ENCODE measurements at regions not wholly inside any gene's neighbourhood (a gene's known extent, or its start where the extent isn't known, plus 50 kb on each side); places are given as distances from the start of the nearest gene placed in this dataset.
A peak's percentile ranks its signal among the peaks of the same experiment; 100 is the strongest.
"Not testable (repeated sequence)": the region's sequence is repeated elsewhere in the genome, so short reads cannot be mapped to it uniquely, and the experiment has no call there.

- no peak for TF ChIP-seq CTCF (IDR thresholded peaks at IDR 0.05)
- Mint-ChIP-seq H3K9me3 (no peaks in the 10 kb centered on the region), H3K4me1 (peaks cover 27% of the 10 kb centered on the region), H3K27ac (peak overlapping the region; percentile 24), H3K36me3 (ENCODE audit: low read depth) (no peaks in the 10 kb centered on the region), H3K27me3 (ENCODE audit: low read depth, poor library complexity) (peaks cover 3% of the 10 kb centered on the region), H3K4me3 (no peak overlapping the region)
- no peak for DNase-seq
These were observed 131.2 kb downstream of the HS3ST3B1 start for GRCh38 chr17:14432079-14432478.

GRCh38 chr17:14429084-14429483, 128.2 kb downstream of the HS3ST3B1 start:
- peak overlapping the region; percentile 5 for H3K4me3 Mint-ChIP-seq
- H3K36me3 Mint-ChIP-seq (ENCODE audit: low read depth), result no peaks in the 10 kb centered on the region
- H3K4me1 Mint-ChIP-seq, result peaks cover 18% of the 10 kb centered on the region
- no peaks in the 10 kb centered on the region for H3K9me3 Mint-ChIP-seq
- no peak for DNase-seq
- H3K27ac Mint-ChIP-seq, result no peak overlapping the region
- H3K27me3 Mint-ChIP-seq (ENCODE audit: low read depth, poor library complexity), result peaks cover 6% of the 10 kb centered on the region
- no peak for TF ChIP-seq CTCF (IDR thresholded peaks at IDR 0.05)

- Mint-ChIP-seq H3K27ac (peak overlapping the region; percentile 13), H3K4me3 (peak overlapping the region; percentile 5), H3K27me3 (ENCODE audit: low read depth, poor library complexity) (peaks cover 6% of the 10 kb centered on the region), H3K4me1 (peaks cover 18% of the 10 kb centered on the region), H3K36me3 (ENCODE audit: low read depth) (no peaks in the 10 kb centered on the region), H3K9me3 (no peaks in the 10 kb centered on the region)
- DNase-seq, result no peak
- TF ChIP-seq CTCF (IDR thresholded peaks at IDR 0.05), result no peak
These were observed 127.8 kb downstream of the HS3ST3B1 start for GRCh38 chr17:14428648-14429029.

- no peak for TF ChIP-seq CTCF (IDR thresholded peaks at IDR 0.05)
- Mint-ChIP-seq H3K4me1 (peaks cover 18% of the 10 kb centered on the region), H3K27me3 (ENCODE audit: low read depth, poor library complexity) (peaks cover 6% of the 10 kb centered on the region), H3K36me3 (ENCODE audit: low read depth) (no peaks in the 10 kb centered on the region), H3K27ac (no peak overlapping the region), H3K9me3 (no peaks in the 10 kb centered on the region), H3K4me3 (no peak overlapping the region)
- DNase-seq, result no peak
These were observed 127.2 kb downstream of the HS3ST3B1 start for GRCh38 chr17:14427900-14428647.

- not testable (repeated sequence) for H3K4me1 Mint-ChIP-seq; H3K36me3 Mint-ChIP-seq (ENCODE audit: low read depth); H3K4me3 Mint-ChIP-seq; H3K27ac Mint-ChIP-seq; H3K27me3 Mint-ChIP-seq (ENCODE audit: low read depth, poor library complexity); H3K9me3 Mint-ChIP-seq; DNase-seq
These were observed 122.3 kb downstream of the HS3ST3B1 start for GRCh38 chr17:14423156-14423555.

GRCh38 chr17:14417336-14417735, 116.5 kb downstream of the HS3ST3B1 start:
- peaks cover 2% of the 10 kb centered on the region for H3K27me3 Mint-ChIP-seq (ENCODE audit: low read depth, poor library complexity)
- no peak for TF ChIP-seq CTCF (IDR thresholded peaks at IDR 0.05)
- peaks cover 3% of the 10 kb centered on the region for H3K36me3 Mint-ChIP-seq (ENCODE audit: low read depth)
- no peak overlapping the region for H3K4me3 Mint-ChIP-seq
- H3K4me1 Mint-ChIP-seq, result no peaks in the 10 kb centered on the region
- no peak for DNase-seq
- no peak overlapping the region for H3K27ac Mint-ChIP-seq
- peaks cover 15% of the 10 kb centered on the region for H3K9me3 Mint-ChIP-seq

Measured in nephron progenitor cell (in vitro differentiated cells).